H9 (cell line): ENCODE measurements at regions not wholly inside any gene's neighbourhood (a gene's known extent, or its start where the extent isn't known, plus 50 kb on each side); places are given as distances from the start of the nearest gene placed in this dataset.
A peak's percentile ranks its signal among the peaks of the same experiment; 100 is the strongest.

Source experiments
- DNase-seq: peaks from one replicate; pipeline ENCODE4 v3.0.0-alpha.2; 2017
- H2AFZ ChIP-seq: one replicate; pipeline ENCODE4 v1.6.1; 2013; ENCODE audit warnings: mild to moderate bottlenecking, low read length, control low read depth, moderate library complexity
- H2AK5ac ChIP-seq: 2 replicates; pipeline ENCODE4 v1.6.1; 2013; ENCODE audit warnings: low read length, control low read depth, mixed read lengths; ENCODE audit not compliant: insufficient read length
- H2BK120ac ChIP-seq: one replicate; pipeline ENCODE4 v1.6.1; 2013; ENCODE audit warnings: low read depth, mild to moderate bottlenecking, low read length, control low read depth, inconsistent platforms; ENCODE audit not compliant: poor library complexity, severe bottlenecking
- H2BK12ac ChIP-seq: 2 replicates; pipeline ENCODE4 v1.6.1; 2013; ENCODE audit warnings: low read length, control low read depth, mixed read lengths, low read depth; ENCODE audit not compliant: insufficient read length
- H2BK15ac ChIP-seq: 2 replicates; pipeline ENCODE4 v1.6.1; 2013; ENCODE audit warnings: low read depth, low read length, control low read depth
- H2BK20ac ChIP-seq: one replicate; pipeline ENCODE4 v1.6.1; 2013; ENCODE audit warnings: low read depth, mild to moderate bottlenecking, low read length, control low read depth, inconsistent platforms; ENCODE audit not compliant: poor library complexity, severe bottlenecking
- H2BK5ac ChIP-seq: 2 replicates; pipeline ENCODE4 v1.6.1; 2013; ENCODE audit warnings: low read length, control low read depth, mixed read lengths; ENCODE audit not compliant: insufficient read length
- H3K14ac ChIP-seq: 2 replicates; pipeline ENCODE4 v1.6.1; 2013; ENCODE audit warnings: low read length, control low read depth; ENCODE audit not compliant: insufficient read depth
- H3K18ac ChIP-seq: 2 replicates; pipeline ENCODE4 v1.6.1; 2013; ENCODE audit warnings: low read depth, mild to moderate bottlenecking, mixed read lengths, low read length, control low read depth; ENCODE audit not compliant: insufficient read length
- H3K23ac ChIP-seq: 2 replicates; pipeline ENCODE4 v1.6.1; 2013; ENCODE audit warnings: low read length, control low read depth, mixed read lengths, low read depth; ENCODE audit not compliant: insufficient read length
- H3K23me2 ChIP-seq: 2 replicates; pipeline ENCODE4 v1.6.1; 2013; ENCODE audit warnings: low read depth, mild to moderate bottlenecking, mixed read lengths, low read length, control low read depth; ENCODE audit not compliant: insufficient read length, poor library complexity, severe bottlenecking
- H3K27ac ChIP-seq: 2 replicates; pipeline ENCODE4 v1.5.1; 2013; ENCODE audit warnings: low read length, control low read depth, mixed read lengths, low read depth; ENCODE audit not compliant: insufficient read length
- H3K27me3 ChIP-seq: 2 replicates; pipeline ENCODE4 v1.6.1; 2013; ENCODE audit warnings: low read length, control low read depth, inconsistent platforms; ENCODE audit not compliant: insufficient read depth
- H3K4ac ChIP-seq: 2 replicates; pipeline ENCODE4 v1.6.1; 2013; ENCODE audit warnings: low read depth, mild to moderate bottlenecking, control low read depth, inconsistent platforms, low read length, moderate library complexity
- H3K4me1 ChIP-seq: 2 replicates; pipeline ENCODE4 v1.6.1; 2013; ENCODE audit warnings: low read length, control low read depth, inconsistent platforms; ENCODE audit not compliant: insufficient read depth
- H3K4me2 ChIP-seq: 2 replicates; pipeline ENCODE4 v1.6.1; 2013; ENCODE audit warnings: low read length, control low read depth, mixed read lengths; ENCODE audit not compliant: insufficient read length, insufficient read depth
- H3K56ac ChIP-seq: 2 replicates; pipeline ENCODE4 v1.6.1; 2013; ENCODE audit warnings: low read depth, mild to moderate bottlenecking, mixed read lengths, low read length, control low read depth; ENCODE audit not compliant: insufficient read length
- H3K79me1 ChIP-seq: 2 replicates; pipeline ENCODE4 v1.6.1; 2013; ENCODE audit warnings: low read depth, mild to moderate bottlenecking, moderate library complexity, low read length, control low read depth, inconsistent platforms; ENCODE audit not compliant: insufficient read depth, poor library complexity, severe bottlenecking
- H3K79me2 ChIP-seq: 2 replicates; pipeline ENCODE4 v1.6.1; 2013; ENCODE audit warnings: low read length, control low read depth, inconsistent platforms; ENCODE audit not compliant: insufficient read depth
- H3K9ac ChIP-seq: 2 replicates; pipeline ENCODE4 v1.6.1; 2013; ENCODE audit warnings: low read length, control low read depth, mixed read lengths; ENCODE audit not compliant: insufficient read length; ENCODE audit errors: extremely low read depth
- H3K9me3 ChIP-seq: one replicate; pipeline ENCODE4 v1.6.1; 2013; ENCODE audit warnings: low read depth, low read length, inconsistent platforms; ENCODE audit not compliant: control insufficient read depth
- H3T11ph ChIP-seq: one replicate; pipeline ENCODE4 v1.6.1; 2013; ENCODE audit warnings: mild to moderate bottlenecking, low read length, control low read depth, inconsistent platforms
- H4K20me1 ChIP-seq: one replicate; pipeline ENCODE4 v1.6.1; 2013; ENCODE audit not compliant: control insufficient read depth, insufficient read length, insufficient read depth
- H4K5ac ChIP-seq: 2 replicates; pipeline ENCODE4 v1.6.1; 2013; ENCODE audit warnings: low read depth, mild to moderate bottlenecking, mixed read lengths, low read length, control low read depth; ENCODE audit not compliant: insufficient read length
- H4K8ac ChIP-seq: replicated peaks from 2 replicates; pipeline ENCODE4 v1.6.1; 2013; ENCODE audit warnings: low read length, control low read depth, mixed read lengths, low read depth; ENCODE audit not compliant: insufficient read length
- H4K91ac ChIP-seq: 2 replicates; pipeline ENCODE4 v1.6.1; 2013; ENCODE audit warnings: low read depth, mild to moderate bottlenecking, moderate library complexity, mixed read lengths, low read length, control low read depth; ENCODE audit not compliant: insufficient read length
- H3K27ac Mint-ChIP-seq, 3 experiments: 2 replicates in 2 of 3; 3 replicates in 1 of 3; pipeline ENCODE4 v1.8.0; 2020 to 2021; ENCODE audit warnings: mixed read lengths in 3 of 3, mild to moderate bottlenecking in 1 of 3, moderate library complexity in 1 of 3
- H3K27me3 Mint-ChIP-seq: 2 replicates; pipeline ENCODE4 v1.8.0; 2021; ENCODE audit warnings: low read depth, mild to moderate bottlenecking, moderate library complexity, mixed read lengths
- H3K36me3 Mint-ChIP-seq, 3 experiments: 2 replicates in 2 of 3; 3 replicates in 1 of 3; pipeline ENCODE4 v1.8.0; 2020 to 2021; ENCODE audit warnings: low read depth in 3 of 3, mixed read lengths in 3 of 3; ENCODE audit not compliant: insufficient read depth in 1 of 3
- H3K4me1 Mint-ChIP-seq, 2 experiments: 2 replicates each; pipeline ENCODE4 v1.8.0; 2020; ENCODE audit warnings: mixed read lengths in 2 of 2
- H3K4me3 Mint-ChIP-seq, 2 experiments: 2 replicates in 1 of 2; 3 replicates in 1 of 2; pipeline ENCODE4 v1.8.0; 2020 to 2021; ENCODE audit warnings: mild to moderate bottlenecking in 2 of 2, mixed read lengths in 2 of 2, moderate library complexity in 1 of 2
- H3K9me3 Mint-ChIP-seq, 2 experiments: 2 replicates in 1 of 2; 3 replicates in 1 of 2; pipeline ENCODE4 v1.8.0; 2020; ENCODE audit warnings: mild to moderate bottlenecking in 2 of 2, mixed read lengths in 2 of 2, moderate library complexity in 1 of 2
- CTCF ChIP-seq: fragments of 200-600 bp; sonication (generic); conservative IDR thresholded peaks from 3 replicates; pipeline ENCODE4 v1.8.0; 2021; ENCODE audit warnings: antibody characterized with exemption, mild to moderate bottlenecking
- WGBS: extraction: QIAGEN DNeasy Blood & Tissue Kit; methylation state at CpG from one replicate; pipeline ENCODE4 v1.1.7; 2013; ENCODE audit warnings: missing lambda C conversion rate, low lambda C conversion rate, mixed read lengths; ENCODE audit not compliant: insufficient read length; ENCODE audit errors: extremely low coverage; 5-methylcytosine and 5-hydroxymethylcytosine counted together

GRCh38 chr2:200091126-200091525 lies 135.7 kb downstream of the MAIP1 start:
- peaks cover 37 to 43% of the 10 kb centered on the region in 2 experiments for H3K4me1 Mint-ChIP-seq
- H4K91ac ChIP-seq: no peak overlapping the region
- no peak overlapping the region for H2AFZ ChIP-seq
- no peak for DNase-seq
- no peak overlapping the region for H3K18ac ChIP-seq
- no peak overlapping the region for H3K14ac ChIP-seq
- peaks cover 2% of the 10 kb centered on the region; the same call in 1 of the 2 replicates for H3K27me3 Mint-ChIP-seq
- no peak overlapping the region for H3K9ac ChIP-seq
- H3K4me1 ChIP-seq: peaks cover 11% of the 10 kb centered on the region; the same call in 1 of the 2 replicates
- no peak overlapping the region for H2BK5ac ChIP-seq
- no peak overlapping the region for H2BK120ac ChIP-seq
- H2BK15ac ChIP-seq: no peak overlapping the region
- H4K20me1 ChIP-seq: no peaks in the 10 kb centered on the region
- H4K5ac ChIP-seq: no peak overlapping the region
- H3K9me3 Mint-ChIP-seq: no peaks in the 10 kb centered on the region; a peak in 1 of 5 replicates
- H3K4ac ChIP-seq: no peak overlapping the region
- no peak for TF ChIP-seq CTCF
- H2AK5ac ChIP-seq: no peak overlapping the region
- no CpG with 5 or more reads among the region's 2 CpGs for WGBS
- H3K23ac ChIP-seq: no peak overlapping the region
- H3K79me1 ChIP-seq: no peaks in the 10 kb centered on the region
- no peaks in the 10 kb centered on the region for H3K27me3 ChIP-seq
- no peaks in the 10 kb centered on the region for H3K9me3 ChIP-seq
- no peak overlapping the region for H2BK20ac ChIP-seq
- H4K8ac ChIP-seq: no peak overlapping the region
- no peak overlapping the region for H3K4me3 Mint-ChIP-seq
- no peak overlapping the region for H3K56ac ChIP-seq
- no peaks in the 10 kb centered on the region for H3K23me2 ChIP-seq
- no peaks in the 10 kb centered on the region for H3K79me2 ChIP-seq
- H2BK12ac ChIP-seq: no peak overlapping the region
- H3K27ac ChIP-seq: no peak overlapping the region
- no peaks in the 10 kb centered on the region for H3K36me3 Mint-ChIP-seq
- no peak overlapping the region for H3T11ph ChIP-seq
- no peak overlapping the region for H3K4me2 ChIP-seq
- peak overlapping the region in 1 of 3 experiments; percentile 2; a peak in 1 of 7 replicates for H3K27ac Mint-ChIP-seq
